ENCODE measurements at regions not wholly inside any gene's neighbourhood (a gene's known extent, or its start where the extent isn't known, plus 50 kb on each side); places are given as distances from the start of the nearest gene placed in this dataset.

- DNase-seq = no peak
Observed at GRCh38 chr6:12221856-12222255, 68.3 kb upstream of the EDN1 start.

- no peak for DNase-seq
Observed at GRCh38 chr6:12222405-12223366, 67.5 kb upstream of the EDN1 start.

GRCh38 chr6:12223383-12223782 is 66.8 kb upstream of the EDN1 start:
- no peak for DNase-seq

GRCh38 chr6:12224251-12224650 is 65.9 kb upstream of the EDN1 start:
- no peak for DNase-seq

GRCh38 chr6:12228447-12229146 is 61.6 kb upstream of the EDN1 start:
- DNase-seq = no peak

GRCh38 chr6:12229332-12229731 is 60.8 kb upstream of the EDN1 start:
- DNase-seq = no peak

GRCh38 chr6:12230523-12230922 is 59.6 kb upstream of the EDN1 start:
- DNase-seq = no peak

GRCh38 chr6:12232339-12232738 is 57.8 kb upstream of the EDN1 start:
- no peak for DNase-seq

GRCh38 chr6:12232821-12233220 is 57.3 kb upstream of the EDN1 start:
- no peak for DNase-seq

GRCh38 chr6:12233693-12234571 is 56.2 kb upstream of the EDN1 start:
- DNase-seq = peak; percentile 54

GRCh38 chr6:12235341-12235740 is 54.8 kb upstream of the EDN1 start:
- no peak for DNase-seq

- DNase-seq = no peak
Observed at GRCh38 chr6:12238219-12238618, 51.9 kb upstream of the EDN1 start.

Data from stimulated activated CD4-positive, alpha-beta T cell treated with anti-CD3 and anti-CD28 coated beads, Interleukin-1b, Interleukin-23, amount 100 ng/mL, for 48 hours (primary cell).